Subcutaneous abdominal adipose tissue (tissue), 5 donors: ENCODE measurements at regions not wholly inside any gene's neighbourhood (a gene's known extent, or its start where the extent isn't known, plus 50 kb on each side); places are given as distances from the start of the nearest gene placed in this dataset.

Source experiments
- H3K27ac ChIP-seq: one replicate; pipeline ENCODE4 v1.7.0; 2013; ENCODE audit warnings: low read depth, mild to moderate bottlenecking, inconsistent platforms, low read length, moderate library complexity
- H3K27me3 ChIP-seq, 5 donors: one replicate each; pipeline ENCODE4 v1.7.0; 2013; ENCODE audit warnings: low read length in 5 of 5, inconsistent platforms in 1 of 5; ENCODE audit not compliant: control insufficient read depth in 5 of 5, insufficient read depth in 4 of 5
- H3K36me3 ChIP-seq, 5 donors: one replicate each; pipeline ENCODE4 v1.7.0; 2013; ENCODE audit warnings: low read length in 5 of 5; ENCODE audit not compliant: control insufficient read depth in 5 of 5, insufficient read depth in 5 of 5
- H3K4me1 ChIP-seq, 5 donors: one replicate each; pipeline ENCODE4 v1.7.0; 2013; ENCODE audit warnings: low read length in 5 of 5, mild to moderate bottlenecking in 3 of 5, moderate library complexity in 1 of 5; ENCODE audit not compliant: control insufficient read depth in 5 of 5, insufficient read depth in 5 of 5
- H3K4me3 ChIP-seq, 5 donors: one replicate each; pipeline ENCODE4 v1.7.0; 2013; ENCODE audit warnings: low read length in 5 of 5, low read depth in 1 of 5
- H3K9ac ChIP-seq, 5 donors: one replicate each; pipeline ENCODE4 v1.7.0; 2013; ENCODE audit warnings: low read length in 5 of 5, mild to moderate bottlenecking in 4 of 5, moderate library complexity in 3 of 5
- H3K9me3 ChIP-seq, 5 donors: one replicate each; pipeline ENCODE4 v1.7.0; 2013; ENCODE audit warnings: low read length in 5 of 5; ENCODE audit not compliant: control insufficient read depth in 5 of 5
- donor health status: healthy.
- donor health status: healthy.
- donor health status: healthy.
- donor health status: healthy.
- donor health status: healthy.

DNA sequence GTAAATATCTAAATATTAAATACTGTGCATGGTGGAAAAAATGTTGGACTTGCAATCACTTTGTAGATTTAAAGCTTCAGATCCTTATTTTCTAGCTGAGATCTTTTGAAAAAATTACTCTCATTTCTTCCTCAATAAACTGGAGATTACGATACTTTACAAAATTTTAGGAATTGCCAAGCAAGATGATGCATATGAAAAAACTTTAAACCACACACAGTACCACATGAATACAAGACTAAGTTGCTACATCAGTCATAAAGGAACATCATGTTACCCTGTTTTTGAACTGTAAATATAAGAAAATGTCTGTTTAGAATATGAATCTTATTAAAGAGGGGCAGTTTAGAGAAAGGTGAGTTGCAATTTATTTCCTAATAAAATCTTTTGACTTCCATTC is 703.6 kb upstream of the NUDT12 start:
- H3K27ac ChIP-seq: no peak overlapping the region
- H3K27me3 ChIP-seq: no peaks in the 10 kb centered on the region
- no peaks in the 10 kb centered on the region for H3K36me3 ChIP-seq
- peaks cover 0 to 13% (median 0%) of the 10 kb centered on the region in 5 donors for H3K4me1 ChIP-seq
- H3K9ac ChIP-seq: no peak overlapping the region
- H3K9me3 ChIP-seq: no peaks in the 10 kb centered on the region
- H3K4me3 ChIP-seq: no peak overlapping the region

DNA sequence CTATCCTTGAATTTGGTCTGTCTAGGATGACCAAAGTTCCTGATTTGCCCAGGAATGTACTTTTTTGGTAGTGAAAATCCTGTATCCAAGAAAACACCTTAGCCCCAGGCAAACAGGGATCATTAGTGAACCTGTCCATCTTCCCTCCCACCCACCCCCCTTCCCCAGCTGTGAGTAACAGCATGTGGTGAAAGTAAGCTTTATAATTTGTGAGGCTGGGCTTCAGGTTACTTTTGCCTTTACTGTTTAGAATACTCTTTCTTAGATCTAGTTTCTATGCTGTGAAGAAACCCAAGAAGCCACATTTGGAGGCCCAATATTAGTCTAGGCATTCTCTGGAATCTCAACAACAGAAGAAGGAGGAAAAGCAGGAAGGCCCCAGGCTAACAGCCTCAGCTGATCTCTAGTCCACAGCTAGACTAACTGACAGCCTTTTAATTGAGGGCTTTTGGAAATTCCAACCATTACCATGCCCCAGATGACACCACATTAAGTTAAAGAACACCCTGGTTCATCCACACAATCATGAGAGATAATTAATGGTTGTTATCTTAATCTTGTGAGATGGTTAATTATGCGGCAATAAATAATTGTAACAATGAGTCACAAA is 703.0 kb upstream of the NUDT12 start:
- H3K27ac ChIP-seq: no peak overlapping the region
- H3K36me3 ChIP-seq: no peaks in the 10 kb centered on the region
- no peaks in the 10 kb centered on the region for H3K27me3 ChIP-seq
- H3K9ac ChIP-seq: no peak overlapping the region
- peaks cover 0 to 13% (median 0%) of the 10 kb centered on the region in 5 donors for H3K4me1 ChIP-seq
- H3K4me3 ChIP-seq: no peak overlapping the region
- H3K9me3 ChIP-seq: no peaks in the 10 kb centered on the region

DNA sequence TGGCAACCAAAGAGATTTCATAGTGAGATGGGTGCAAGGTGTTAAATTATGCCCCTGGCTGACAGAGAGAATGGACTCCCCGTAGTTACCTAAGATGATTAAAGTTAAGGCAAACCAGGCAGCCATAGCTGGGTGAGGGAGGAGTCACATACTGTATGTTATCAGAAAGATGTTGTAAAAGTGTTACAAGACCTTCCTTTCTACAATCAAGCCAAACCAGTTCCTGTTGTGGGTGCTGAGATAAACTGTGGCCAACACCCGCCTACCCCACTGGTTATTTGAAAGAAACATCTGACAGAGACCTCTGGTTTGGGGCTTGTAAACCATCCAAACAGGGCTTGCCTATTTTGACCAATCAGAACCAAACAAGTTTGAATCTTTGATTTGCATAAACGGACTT is 684.7 kb upstream of the NUDT12 start:
- Histone ChIP-seq H3K9me3 (no peaks in the 10 kb centered on the region), H3K4me1 (no peaks in the 10 kb centered on the region), H3K27ac (no peak overlapping the region), H3K27me3 (no peaks in the 10 kb centered on the region), H3K36me3 (no peaks in the 10 kb centered on the region), H3K9ac (no peak overlapping the region), H3K4me3 (no peak overlapping the region)

DNA sequence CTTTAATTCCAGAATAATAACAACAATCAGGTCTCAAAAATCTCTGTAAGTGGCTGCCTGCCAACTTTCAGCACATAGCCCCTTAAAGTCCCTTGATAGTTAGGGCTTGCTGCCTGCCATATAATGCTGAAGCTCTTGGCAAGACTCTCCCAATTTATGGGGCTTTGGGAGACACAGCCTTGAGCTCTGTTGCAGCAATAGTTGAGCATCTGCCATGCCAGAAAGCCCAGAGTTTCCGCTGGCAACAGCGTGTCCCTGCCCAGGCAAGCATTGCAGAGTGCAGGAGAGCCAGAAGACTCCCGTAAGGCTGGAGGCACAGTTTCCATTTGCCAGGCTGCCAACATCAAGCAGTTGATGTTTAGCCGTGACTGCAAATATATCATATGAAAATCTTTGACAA is 678.5 kb upstream of the NUDT12 start:
- Histone ChIP-seq H3K9me3 (no peaks in the 10 kb centered on the region), H3K27ac (no peak overlapping the region), H3K9ac (no peak overlapping the region), H3K36me3 (no peaks in the 10 kb centered on the region), H3K27me3 (no peaks in the 10 kb centered on the region), H3K4me1 (peaks cover 0 to 5% (median 0%) of the 10 kb centered on the region in 5 donors), H3K4me3 (no peak overlapping the region)

DNA sequence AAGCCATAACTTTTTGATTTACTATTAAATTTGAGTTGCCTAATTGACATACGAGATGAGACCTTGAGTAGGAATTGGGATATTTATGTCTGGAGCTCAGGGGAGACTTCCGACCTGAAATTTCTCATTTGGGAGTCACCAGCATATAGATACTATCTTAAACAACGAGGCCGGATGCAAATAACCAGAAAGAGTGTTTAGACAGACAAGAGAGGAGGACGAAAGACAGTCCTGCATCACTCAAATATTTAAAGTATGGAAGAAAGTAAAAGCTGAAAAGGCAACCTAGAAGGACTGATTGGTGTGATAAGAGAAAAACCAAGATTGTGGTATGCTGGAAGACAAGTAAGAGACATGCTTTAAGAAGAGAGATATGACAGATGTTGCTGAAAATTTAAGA is 675.0 kb upstream of the NUDT12 start:
- Histone ChIP-seq H3K9me3 (no peaks in the 10 kb centered on the region), H3K27ac (no peak overlapping the region), H3K4me1 (peaks cover 0 to 5% (median 0%) of the 10 kb centered on the region in 5 donors), H3K4me3 (no peak overlapping the region), H3K9ac (no peak overlapping the region), H3K36me3 (no peaks in the 10 kb centered on the region), H3K27me3 (no peaks in the 10 kb centered on the region)

DNA sequence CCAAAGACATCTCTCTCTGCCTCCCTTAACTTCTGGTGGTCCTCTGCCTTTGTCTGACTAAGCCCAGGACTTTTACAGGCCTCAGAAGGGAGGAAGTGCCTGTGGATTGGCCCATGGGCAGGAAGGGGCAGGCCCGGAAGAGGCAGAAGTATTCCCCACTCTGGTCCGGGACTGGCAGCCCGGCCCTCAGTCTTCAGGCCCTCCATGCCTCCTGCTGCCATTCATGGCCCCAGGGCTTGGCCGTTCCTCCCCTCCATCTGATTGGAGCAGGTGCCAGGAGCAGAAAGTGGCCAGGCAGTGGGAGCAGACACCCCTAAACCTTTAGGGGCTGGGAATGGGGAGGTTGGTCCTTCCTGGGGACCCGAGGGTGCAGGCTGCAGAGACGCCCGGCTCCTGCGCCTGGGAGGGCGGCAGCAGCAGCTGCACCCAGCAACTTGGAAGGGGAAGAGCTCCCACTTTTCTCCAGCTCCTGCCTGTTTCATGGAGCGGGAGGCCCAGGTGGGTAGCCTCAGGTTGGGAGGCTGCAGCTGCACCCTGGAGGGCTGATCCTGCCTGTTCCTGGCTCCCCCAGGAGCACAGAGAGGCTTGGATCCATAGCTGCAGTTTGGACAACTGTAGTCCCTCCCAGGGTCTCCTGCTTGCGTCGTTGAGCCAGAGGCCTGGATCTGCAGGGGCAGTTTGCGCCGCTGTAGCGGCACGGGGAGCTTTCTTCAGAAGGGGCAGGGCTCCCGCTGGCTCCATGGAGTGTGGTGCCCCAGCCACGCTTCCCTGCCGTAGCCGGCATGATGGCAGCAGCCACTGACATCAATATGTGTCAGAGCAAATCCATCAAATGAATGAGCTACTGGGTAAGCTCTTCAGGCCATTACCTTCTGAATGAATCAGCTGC is 661.5 kb upstream of the NUDT12 start:
- no peaks in the 10 kb centered on the region for H3K4me1 ChIP-seq
- no peak overlapping the region for H3K4me3 ChIP-seq

DNA sequence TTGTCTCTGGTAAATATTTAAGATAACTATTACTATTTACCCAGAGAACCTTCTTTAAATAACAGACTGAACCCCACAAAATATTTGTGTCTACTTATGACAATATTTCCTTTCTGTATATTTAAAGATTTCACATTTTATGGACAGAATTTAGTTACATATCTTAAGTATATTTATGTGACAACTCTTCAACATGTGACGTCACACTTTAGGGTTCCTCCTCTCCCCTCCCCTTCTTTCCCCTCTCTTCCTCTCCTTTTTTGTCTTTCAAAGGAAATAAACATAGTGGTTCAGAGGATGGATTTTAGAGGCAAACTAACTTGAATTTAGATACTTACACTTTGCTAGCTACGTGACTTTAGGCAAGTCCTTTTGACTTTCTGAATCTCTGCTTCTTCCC is 655.6 kb upstream of the NUDT12 start:
- Histone ChIP-seq H3K27ac (no peak overlapping the region), H3K36me3 (no peaks in the 10 kb centered on the region), H3K27me3 (no peaks in the 10 kb centered on the region), H3K9ac (no peak overlapping the region), H3K9me3 (no peaks in the 10 kb centered on the region), H3K4me1 (no peaks in the 10 kb centered on the region), H3K4me3 (no peak overlapping the region)

More for the DNA sequence above, 661.5 kb upstream of the NUDT12 start:
- H3K27me3 ChIP-seq: peaks cover 0 to 2% (median 0%) of the 10 kb centered on the region in 5 donors
- H3K27ac ChIP-seq: no peak overlapping the region
- no peak overlapping the region for H3K9ac ChIP-seq
- H3K9me3 ChIP-seq: no peaks in the 10 kb centered on the region
- no peaks in the 10 kb centered on the region for H3K36me3 ChIP-seq

DNA sequence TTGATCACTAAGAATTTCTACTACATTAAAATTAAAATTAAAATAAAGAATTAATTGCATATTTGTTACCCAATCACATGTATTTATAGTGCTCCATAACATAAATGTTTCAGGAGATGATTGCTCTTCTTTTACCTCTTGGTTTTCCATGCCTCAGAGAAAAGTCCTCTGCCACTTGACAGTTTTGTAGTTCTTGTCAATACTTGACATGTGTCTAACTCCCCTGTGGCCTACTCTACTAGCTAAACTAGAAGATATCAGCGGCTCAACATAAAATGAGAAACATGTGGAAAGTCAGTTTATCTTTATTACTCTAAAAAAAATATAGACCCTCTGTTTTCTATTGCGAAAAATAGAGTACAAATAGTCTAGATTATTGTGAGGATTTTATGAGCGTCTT is 650.6 kb upstream of the NUDT12 start:
- Histone ChIP-seq H3K4me3 (no peak overlapping the region), H3K4me1 (no peaks in the 10 kb centered on the region), H3K27ac (no peak overlapping the region), H3K9ac (no peak overlapping the region), H3K36me3 (no peaks in the 10 kb centered on the region), H3K27me3 (no peaks in the 10 kb centered on the region), H3K9me3 (no peaks in the 10 kb centered on the region)

DNA sequence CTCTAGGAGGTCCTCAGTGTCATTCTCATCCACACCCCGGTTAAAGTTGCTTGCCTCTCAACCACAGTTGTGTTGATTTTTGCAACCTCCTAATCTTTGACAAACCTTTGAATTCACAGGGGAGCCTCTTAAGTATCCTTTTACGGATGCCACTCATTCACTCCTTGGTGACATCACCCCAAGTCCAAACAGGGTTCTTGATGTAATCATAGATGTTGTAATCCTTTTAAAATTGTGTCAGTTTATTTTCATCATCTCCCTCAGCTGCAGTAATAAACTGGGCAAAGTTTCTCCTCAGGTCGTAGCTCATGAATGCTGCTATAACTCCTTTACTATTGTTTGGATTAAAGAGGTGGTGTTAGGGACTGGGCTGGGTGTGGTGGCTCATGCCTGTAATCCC is 637.2 kb upstream of the NUDT12 start:
- Histone ChIP-seq H3K9ac (no peak overlapping the region), H3K4me1 (no peaks in the 10 kb centered on the region), H3K9me3 (peaks cover 0 to 2% (median 0%) of the 10 kb centered on the region in 5 donors), H3K4me3 (no peak overlapping the region), H3K27ac (no peak overlapping the region), H3K27me3 (no peaks in the 10 kb centered on the region), H3K36me3 (no peaks in the 10 kb centered on the region)

DNA sequence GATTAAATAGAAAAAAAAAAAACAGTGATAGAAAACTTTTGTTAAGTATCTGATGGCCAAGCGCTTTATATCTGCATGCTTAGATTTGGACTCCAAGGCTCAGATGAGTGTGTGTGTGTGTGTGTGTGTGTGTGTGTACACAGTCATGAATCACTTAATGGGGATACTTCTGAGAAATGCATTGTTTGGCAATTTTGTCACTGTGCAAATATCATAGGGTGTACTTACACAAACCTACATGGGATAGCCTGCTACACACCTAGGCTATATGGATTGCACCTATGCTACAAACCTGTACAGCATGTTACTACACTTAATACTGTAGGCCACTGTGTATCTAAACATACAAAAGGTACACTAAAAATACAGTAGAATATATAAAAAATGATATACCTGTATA is 635.6 kb upstream of the NUDT12 start:
- no peak overlapping the region for H3K9ac ChIP-seq
- H3K27ac ChIP-seq: no peak overlapping the region
- no peaks in the 10 kb centered on the region for H3K4me1 ChIP-seq
- H3K4me3 ChIP-seq: no peak overlapping the region
- H3K27me3 ChIP-seq: no peaks in the 10 kb centered on the region
- no peaks in the 10 kb centered on the region for H3K9me3 ChIP-seq
- H3K36me3 ChIP-seq: no peaks in the 10 kb centered on the region
